ENCODE measurements at regions not wholly inside any gene's neighbourhood (a gene's known extent, or its start where the extent isn't known, plus 50 kb on each side); places are given as distances from the start of the nearest gene placed in this dataset.
"Not testable (repeated sequence)": the region's sequence is repeated elsewhere in the genome, so short reads cannot be mapped to it uniquely, and the experiment has no call there.

- peak; percentile 1 for DNase-seq
Measured at GRCh38 chr7:25602730-25603426, 374.6 kb upstream of the NPVF start.

- DNase-seq = not testable (repeated sequence)
Measured at GRCh38 chr7:25603427-25603740, 375.1 kb upstream of the NPVF start.

- no peak for DNase-seq
Measured at GRCh38 chr7:25611196-25611595, 382.9 kb upstream of the NPVF start.

- no peak for DNase-seq
Measured at GRCh38 chr7:25613912-25614311, 385.6 kb upstream of the NPVF start.

GRCh38 chr7:25614415-25614814 is 386.1 kb upstream of the NPVF start:
- DNase-seq = no peak

DNA sequence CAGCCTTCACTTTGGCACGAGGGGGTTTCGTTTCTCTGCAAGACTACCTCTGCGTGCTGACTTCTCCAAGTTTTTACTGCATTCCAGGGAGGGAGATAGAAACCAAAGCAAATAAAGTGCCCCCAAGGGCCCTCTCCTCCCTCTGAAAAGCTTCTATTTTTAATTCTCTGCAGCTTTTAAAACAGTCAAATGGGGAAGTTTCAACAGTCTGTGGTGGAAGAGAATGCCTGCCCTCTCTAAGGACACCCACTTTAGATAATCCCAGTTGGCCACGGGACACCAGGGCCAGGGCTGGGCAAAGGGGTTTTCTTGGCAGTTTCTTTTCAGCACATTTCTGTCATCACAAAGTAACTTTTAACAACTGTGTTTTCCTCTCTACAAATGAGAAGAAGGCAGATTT is 386.7 kb upstream of the NPVF start:
- DNase-seq = peak; percentile 3

DNA sequence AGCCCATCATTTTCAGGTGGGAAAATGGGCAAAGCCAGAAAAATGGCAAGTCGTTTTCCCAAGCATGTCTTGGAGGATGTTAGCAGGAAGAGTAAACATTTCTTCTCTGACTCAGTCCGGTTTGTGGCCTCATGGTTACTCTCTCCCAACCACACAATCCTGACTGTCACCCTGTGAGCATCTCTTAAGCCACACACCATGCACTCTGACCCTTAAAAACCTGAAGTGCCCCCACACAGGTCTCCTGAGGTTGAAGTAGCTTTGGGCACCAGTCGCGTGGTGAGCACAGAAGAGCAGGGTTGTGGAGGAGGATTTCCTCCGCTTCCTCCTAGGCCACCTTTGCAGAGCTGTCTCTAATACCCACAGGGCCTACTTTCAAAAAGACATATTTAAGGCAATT is 387.3 kb upstream of the NPVF start:
- no peak for DNase-seq

- DNase-seq = no peak
Measured at GRCh38 chr7:25617214-25617613, 388.9 kb upstream of the NPVF start.

GRCh38 chr7:25617673-25618072 is 389.4 kb upstream of the NPVF start:
- no peak for DNase-seq

DNA sequence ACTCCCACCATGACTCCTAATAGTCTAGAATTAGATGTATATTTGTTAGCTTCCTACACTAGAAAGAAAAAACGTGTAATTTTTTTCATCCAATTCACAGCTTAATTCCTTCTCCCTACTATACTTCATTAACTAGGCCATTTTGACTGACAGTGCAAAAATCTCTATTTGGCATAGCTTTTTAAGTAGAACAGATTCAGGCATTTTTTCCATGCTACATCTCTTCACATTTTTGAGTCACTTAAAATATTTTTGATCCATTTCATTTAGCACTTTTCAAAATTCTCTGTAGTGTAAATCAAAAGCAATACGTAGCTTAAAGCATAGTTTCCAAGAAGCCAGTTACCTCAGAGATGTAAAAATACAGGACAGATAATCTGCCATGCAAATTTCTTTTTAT is 391.1 kb upstream of the NPVF start:
- DNase-seq = peak; percentile 2

- DNase-seq = peak; percentile 79
Measured at GRCh38 chr7:25619963-25620799, 391.9 kb upstream of the NPVF start.

DNA sequence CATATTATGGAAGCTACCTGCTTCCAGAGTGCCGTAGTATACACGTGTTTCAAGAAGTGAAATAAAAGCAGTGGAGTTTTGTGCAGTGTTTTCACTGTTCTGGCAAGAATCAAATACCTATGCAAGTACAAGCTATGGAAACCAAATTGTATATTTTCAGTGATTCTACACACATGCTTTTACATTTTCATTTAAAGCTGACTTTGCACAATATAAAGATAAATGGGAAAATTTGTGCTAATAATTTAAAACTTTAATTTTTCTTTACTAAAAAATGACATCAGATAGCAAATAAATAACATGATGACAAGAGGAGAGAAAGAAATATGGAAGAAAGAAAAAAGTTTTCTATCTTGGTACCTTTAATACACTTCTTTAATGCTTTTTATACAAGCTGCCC is 393.7 kb upstream of the NPVF start:
- DNase-seq = no peak

GRCh38 chr7:25622695-25623094 is 394.4 kb upstream of the NPVF start:
- no peak for DNase-seq

- no peak for DNase-seq
Measured at GRCh38 chr7:25624051-25624450, 395.8 kb upstream of the NPVF start.

DNA sequence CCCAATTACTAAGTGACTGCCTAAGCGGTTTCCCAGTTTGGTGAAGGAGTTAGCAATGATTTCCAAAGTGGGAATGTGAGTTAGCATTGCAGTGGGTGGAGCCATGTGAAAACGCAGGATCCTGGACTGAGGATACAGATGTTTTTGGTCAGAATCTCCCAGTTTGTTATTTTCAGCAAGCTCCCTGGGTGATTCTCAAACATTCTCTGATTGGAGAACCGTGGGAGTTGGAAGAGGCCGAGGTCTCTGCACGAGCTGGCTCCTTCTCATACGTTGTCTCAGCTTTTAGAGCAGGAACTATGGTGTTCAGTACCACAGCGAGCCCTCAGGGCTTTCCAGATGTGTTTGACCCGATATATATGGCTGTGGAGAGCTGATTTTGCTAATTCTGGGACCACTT is 396.5 kb upstream of the NPVF start:
- DNase-seq = no peak

- no peak for DNase-seq
Measured at GRCh38 chr7:25625306-25625992, 397.2 kb upstream of the NPVF start.

DNA sequence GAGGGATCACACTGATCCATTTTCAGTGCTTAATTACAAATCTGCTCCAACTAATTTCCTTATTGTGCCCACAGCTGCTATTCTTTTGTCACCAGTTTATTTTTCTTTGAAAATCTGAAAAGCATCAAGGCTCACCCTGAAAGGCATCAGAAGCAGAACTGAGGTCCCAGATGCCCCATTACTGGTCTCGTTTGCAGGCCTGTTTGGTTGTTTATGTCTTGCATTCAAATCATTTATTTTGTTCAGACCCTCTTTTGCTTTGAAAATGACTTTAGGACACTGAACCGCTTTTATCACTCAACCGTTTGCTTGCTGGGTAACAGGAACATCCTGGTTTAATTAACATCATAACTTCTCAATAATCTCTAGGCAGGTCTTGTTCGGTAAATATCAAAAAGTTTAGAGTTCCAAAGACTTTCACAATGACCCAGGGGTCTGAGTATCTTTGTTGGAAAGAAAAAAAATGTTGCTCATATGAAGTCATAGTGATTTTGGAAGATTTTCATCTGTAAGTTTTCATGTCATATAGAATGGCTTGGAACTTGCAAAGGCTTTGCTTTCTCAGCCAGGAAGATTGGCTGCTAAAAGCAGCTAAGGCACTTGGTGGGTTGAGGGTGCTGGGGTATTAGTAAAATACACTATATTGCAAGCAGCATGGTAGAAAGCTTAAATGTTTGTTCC is 398.3 kb upstream of the NPVF start:
- DNase-seq = no peak

GRCh38 chr7:25628446-25628845 is 400.2 kb upstream of the NPVF start:
- DNase-seq = no peak

DNA sequence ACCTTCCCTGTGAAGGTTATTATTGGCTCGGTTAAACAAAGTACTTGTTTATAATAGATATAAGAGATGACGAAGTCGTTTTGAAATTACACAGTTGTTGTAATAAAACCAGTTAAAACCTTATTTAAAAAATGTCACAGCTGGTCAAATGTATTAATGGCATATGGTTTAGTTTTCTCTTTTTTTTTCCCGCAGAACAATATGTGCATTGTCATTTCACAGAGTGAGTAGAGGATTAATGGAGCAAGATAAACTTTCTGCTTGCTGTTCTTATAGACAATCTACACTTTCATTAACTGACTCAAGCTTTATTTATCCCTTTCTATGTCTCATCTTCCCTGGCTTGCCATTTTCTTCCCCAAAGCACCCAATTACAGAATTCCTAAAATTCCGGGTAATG is 404.3 kb upstream of the NPVF start:
- no peak for DNase-seq

DNA sequence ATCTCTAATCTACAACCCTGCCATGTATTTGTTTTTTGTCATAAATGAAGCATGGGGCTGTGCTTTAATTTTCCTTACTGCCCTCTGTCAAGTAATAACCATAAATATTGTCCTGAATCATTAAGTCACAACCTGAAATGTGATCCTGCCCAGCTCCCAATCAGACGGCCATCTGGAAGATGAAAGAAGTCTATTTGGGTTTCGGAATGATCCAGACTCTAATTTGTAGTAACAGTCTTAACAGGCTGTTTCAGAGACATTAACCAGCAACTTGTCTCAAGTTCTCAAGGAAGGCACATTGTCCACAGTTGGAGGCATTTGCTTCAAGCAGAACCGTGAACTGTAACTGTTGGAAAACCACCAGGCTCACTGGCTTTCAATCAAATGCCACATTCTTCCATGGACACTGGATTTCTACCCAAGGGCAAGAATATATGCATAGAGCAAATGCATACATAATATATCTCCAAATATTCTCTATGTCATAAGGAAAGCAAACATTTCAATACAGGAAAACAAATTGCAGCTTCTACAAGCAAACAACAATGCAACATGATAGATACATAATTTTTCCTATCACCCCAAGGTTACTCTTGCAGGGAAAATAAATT is 405.2 kb upstream of the NPVF start:
- DNase-seq = no peak

GRCh38 chr7:25636168-25636567 is 407.9 kb upstream of the NPVF start:
- DNase-seq = no peak

- DNase-seq = no peak
Measured at GRCh38 chr7:25636871-25637283, 408.6 kb upstream of the NPVF start.

GRCh38 chr7:25638068-25638467 is 409.8 kb upstream of the NPVF start:
- no peak for DNase-seq
